GM12878 (cell line): ENCODE measurements at regions not wholly inside any gene's neighbourhood (a gene's known extent, or its start where the extent isn't known, plus 50 kb on each side); places are given as distances from the start of the nearest gene placed in this dataset.

Experiments
- ATAC-seq: fragments of 200-7000 bp; cut with Tn5 transposase; 3 replicates; pipeline ENCODE4 v1.9.1; 2020; ENCODE audit warnings: mild to moderate bottlenecking, moderate library complexity
- BruUV-seq: library from RNA; stranded (reverse); fragments of 400-500 nt; replicated peaks from 2 replicates; lab custom pipeline; 2021; lab: Mats Ljungman, UMichigan
- CTCF ChIA-PET: fragments of 300-600 bp; sonication (Branson Sonifier 250); formaldehyde crosslinking; extraction: SDS; loops from one replicate; lab custom pipeline; 2021; ENCODE audit warnings: inconsistent platforms; lab: Yijun Ruan, JAX
- POLR2A ChIA-PET: fragments of 350-600 bp; formaldehyde crosslinking; extraction: SDS; loops from one replicate; lab custom pipeline; 2021; ENCODE audit warnings: inconsistent platforms; lab: Charles Lee
- RAD21 ChIA-PET: fragments of 300-600 bp; sonication (Branson Sonifier 250); formaldehyde crosslinking; loops from one replicate; lab custom pipeline; 2023; ENCODE audit warnings: antibody characterized with exemption; ENCODE audit not compliant: unreplicated experiment; lab: Charles Lee
- SMC1A ChIA-PET: fragments of 300-600 bp; sonication (Branson Sonifier 250); formaldehyde crosslinking; loops from one replicate; lab custom pipeline; 2023; ENCODE audit not compliant: unreplicated experiment, uncharacterized antibody; lab: Charles Lee
- DNase-seq: peaks from one replicate; pipeline ENCODE4 v3.0.0-alpha.2; 2011; ENCODE audit warnings: low read depth, low spot score
- FAIRE-seq: peaks from 3 replicates; lab custom pipeline; 2011; peaks lifted over from hg19 to GRCh38; lab: Jason Lieb, UNC
- H2AFZ ChIP-seq: 2 replicates; pipeline ENCODE4 v1.6.0; 2011; ENCODE audit warnings: low read depth, low read length, control low read depth; ENCODE audit not compliant: control insufficient read depth
- H3K27ac ChIP-seq: 2 replicates; pipeline ENCODE4 v1.5.1; 2011; ENCODE audit warnings: control low read depth; ENCODE audit not compliant: control insufficient read depth, insufficient read depth
- H3K27me3 ChIP-seq, 2 experiments: replicated peaks in 1 of 2; 2 replicates each; pipeline versions ENCODE4 v1.6.0 to v1.6.1; 2011; ENCODE audit warnings: low read length in 1 of 2; ENCODE audit not compliant: control insufficient read depth in 2 of 2, insufficient read depth in 2 of 2
- H3K36me3 ChIP-seq, 2 experiments: 2 replicates each; pipeline ENCODE4 v1.5.1; 2011; ENCODE audit warnings: low read length in 1 of 2; ENCODE audit not compliant: control insufficient read depth in 2 of 2, insufficient read depth in 2 of 2
- H3K4me1 ChIP-seq: 2 replicates; pipeline ENCODE4 v1.6.1; 2011; ENCODE audit warnings: mild to moderate bottlenecking, low read length, moderate library complexity, mixed read lengths; ENCODE audit not compliant: control insufficient read depth, insufficient read depth
- H3K4me2 ChIP-seq: 2 replicates; pipeline ENCODE4 v1.6.0; 2011; ENCODE audit warnings: control low read depth; ENCODE audit not compliant: control insufficient read depth, insufficient read depth
- H3K4me3 ChIP-seq: fragments of 200-600 bp; sonication (generic); 2 replicates; pipeline ENCODE4 v1.5.1; 2016
- H3K79me2 ChIP-seq: 2 replicates; pipeline ENCODE4 v1.6.0; 2011; ENCODE audit warnings: low read length; ENCODE audit not compliant: control insufficient read depth, insufficient read depth
- H3K9ac ChIP-seq: 2 replicates; pipeline ENCODE4 v1.8.0; 2011; ENCODE audit warnings: low read length, control low read depth, mixed read lengths; ENCODE audit not compliant: control insufficient read depth, insufficient read depth
- H3K9me3 ChIP-seq: replicated peaks from 3 replicates; pipeline ENCODE4 v1.5.1; 2011; ENCODE audit warnings: mild to moderate bottlenecking, low read length; ENCODE audit not compliant: control insufficient read depth, insufficient read depth
- H4K20me1 ChIP-seq: 2 replicates; pipeline ENCODE4 v1.6.0; 2011; ENCODE audit not compliant: control insufficient read depth, insufficient read depth
- BCL11A ChIP-seq: IDR thresholded peaks from 2 replicates; pipeline ENCODE4 v1.6.1; 2011; ENCODE audit warnings: low read depth, low read length
- CBFB ChIP-seq: IDR thresholded peaks from 2 replicates; pipeline ENCODE4 v1.6.1; 2016; ENCODE audit warnings: antibody characterized with exemption, low read depth
- CEBPZ ChIP-seq: fragments of 150-350 bp; IDR thresholded peaks from 2 replicates; pipeline ENCODE4 v1.6.1; 2016; ENCODE audit warnings: low read depth, low read length
- CHD2 ChIP-seq: IDR thresholded peaks from 2 replicates; pipeline ENCODE4 v1.6.1; 2011; ENCODE audit warnings: low read depth, low read length, improper control_type of control experiment, borderline replicate concordance
- IKZF2 ChIP-seq, 2 experiments: fragments of 450-650 bp; IDR thresholded peaks; 2 replicates each; pipeline ENCODE4 v1.6.1; 2017; ENCODE audit warnings: mild to moderate bottlenecking in 2 of 2, moderate library complexity in 2 of 2
- JUNB ChIP-seq: IDR thresholded peaks from 2 replicates; pipeline ENCODE4 v1.6.1; 2016; ENCODE audit warnings: antibody characterized with exemption, mild to moderate bottlenecking
- KLF5 ChIP-seq: fragments of 450-650 bp; IDR thresholded peaks from 2 replicates; pipeline ENCODE4 v1.6.1; 2014; ENCODE audit warnings: mild to moderate bottlenecking; ENCODE audit not compliant: partially characterized antibody
- NFIC ChIP-seq: IDR thresholded peaks from 2 replicates; pipeline ENCODE4 v1.6.1; 2012; ENCODE audit warnings: low read depth, mild to moderate bottlenecking, inconsistent platforms, low read length, moderate library complexity
- RAD51 ChIP-seq: fragments of 450-650 bp; IDR thresholded peaks from 2 replicates; pipeline ENCODE4 v1.6.1; 2016; ENCODE audit warnings: moderate library complexity, mild to moderate bottlenecking, inconsistent platforms
- ZNF384 ChIP-seq: IDR thresholded peaks from 2 replicates; pipeline ENCODE4 v1.6.1; 2012; ENCODE audit warnings: low read depth, mild to moderate bottlenecking, low read length, improper control_type of control experiment, borderline replicate concordance
- WGBS: methylation state at CpG from one replicate; pipeline ENCODE4 v1.1.6; 2016; ENCODE audit warnings: low lambda C conversion rate; ENCODE audit not compliant: insufficient replicate concordance, insufficient coverage; ENCODE audit errors: missing lambda C conversion rate; 5-methylcytosine and 5-hydroxymethylcytosine counted together
- in situ Hi-C: fragments of 300-500 bp; cut with MboI; formaldehyde crosslinking; loops from 9 replicates; pipeline ENCODE4 v1.14.3; 2018; ENCODE audit warnings: mixed read lengths
- intact Hi-C: fragments of 100-400 bp; cut with micrococcal nuclease; formaldehyde crosslinking; loops from one replicate; pipeline ENCODE4 v1.14.2; 2022; ENCODE audit not compliant: unreplicated experiment
- TF ChIP-seq, protein P1 (sequence below): fragments of 450-650 bp; IDR thresholded peaks from 2 replicates; pipeline ENCODE4 v1.6.1; 2017; ENCODE audit warnings: antibody characterized with exemption, mild to moderate bottlenecking, moderate library complexity
- TF ChIP-seq, protein P2 (sequence below): IDR thresholded peaks from 2 replicates; pipeline ENCODE4 v1.6.1; 2011; ENCODE audit warnings: mild to moderate bottlenecking, low read depth, low read length, moderate library complexity; ENCODE audit not compliant: insufficient replicate concordance
- TF ChIP-seq, protein P3 (sequence below): fragments of 450-650 bp; IDR thresholded peaks from 2 replicates; pipeline ENCODE4 v1.6.1; 2016; ENCODE audit warnings: mild to moderate bottlenecking

DNA sequence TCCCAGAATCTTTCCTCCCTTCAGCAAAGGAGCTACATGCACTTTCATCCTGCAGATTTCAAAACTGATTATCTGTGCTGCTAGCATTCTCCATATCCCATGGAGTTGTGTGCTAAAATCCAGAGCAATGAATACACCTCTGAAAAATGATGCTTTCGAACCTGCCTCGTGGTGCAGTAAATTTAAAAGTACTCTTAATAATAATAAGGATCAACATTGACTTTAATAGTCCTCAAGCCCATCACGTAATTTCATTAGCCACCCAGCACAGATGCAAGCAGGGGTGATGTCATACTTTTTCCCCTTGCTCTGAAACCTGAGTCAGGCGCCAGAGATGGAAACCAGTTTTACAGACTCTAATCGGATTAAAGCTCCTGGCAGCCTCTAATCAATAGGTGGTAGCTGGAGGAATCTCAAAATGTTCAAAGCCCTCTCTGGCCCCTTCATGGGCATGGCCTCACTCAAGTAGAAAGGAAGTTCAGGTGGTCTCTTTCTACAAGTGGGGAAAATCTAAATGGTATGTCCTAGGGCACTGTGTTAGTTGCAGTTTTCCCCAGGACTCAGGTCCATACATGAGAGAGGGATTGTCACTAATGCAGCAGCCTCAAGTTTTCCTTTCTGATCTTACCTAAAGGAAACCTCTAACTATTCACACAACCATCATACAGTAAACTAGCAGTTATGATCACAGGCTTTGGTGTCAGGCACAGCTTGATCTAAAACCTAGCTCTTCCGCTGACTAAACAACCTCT lies 221.6 kb upstream of the SLC30A5 start:
- Histone ChIP-seq H4K20me1 (no peaks in the 10 kb centered on the region), H3K9me3 (no peaks in the 10 kb centered on the region), H3K27ac (no peak overlapping the region), H3K9ac (no peak overlapping the region), H3K36me3 (no peaks in the 10 kb centered on the region), H3K4me2 (no peak overlapping the region), H3K79me2 (no peaks in the 10 kb centered on the region), H3K4me3 (no peak overlapping the region), H2AFZ (no peak overlapping the region), H3K27me3 (no peaks in the 10 kb centered on the region), H3K4me1 (no peaks in the 10 kb centered on the region)
- no TSS peak for BruUV-seq
- ATAC-seq (no peak), FAIRE-seq (no peak), DNase-seq (no peak)
- ChIA-PET RAD21 (no interaction called here), CTCF (interaction anchor here (1.1 kb wide), 1 partner anchor 15 kb away, joined by 3 read pairs; no protein-coding TSS in a partner anchor), POLR2A (no interaction called here), SMC1A (no interaction called here)
- in situ Hi-C loops, result no loop called here
- intact Hi-C loops, result no loop called here
- 51% methylated on average over 6 of the region's 6 CpGs for WGBS
- TF ChIP-seq CHD2, result no peak
- TF ChIP-seq IKZF2 (IDR thresholded peaks at IDR 0.05), result no peak
- no peak for TF ChIP-seq NFIC
- TF ChIP-seq CBFB, result no peak
- no peak for TF ChIP-seq CEBPZ
- TF ChIP-seq KLF5, result no peak
- no peak for TF ChIP-seq BCL11A
- no peak for TF ChIP-seq JUNB
- no peak for TF ChIP-seq RAD51
- TF ChIP-seq, protein P1, sequence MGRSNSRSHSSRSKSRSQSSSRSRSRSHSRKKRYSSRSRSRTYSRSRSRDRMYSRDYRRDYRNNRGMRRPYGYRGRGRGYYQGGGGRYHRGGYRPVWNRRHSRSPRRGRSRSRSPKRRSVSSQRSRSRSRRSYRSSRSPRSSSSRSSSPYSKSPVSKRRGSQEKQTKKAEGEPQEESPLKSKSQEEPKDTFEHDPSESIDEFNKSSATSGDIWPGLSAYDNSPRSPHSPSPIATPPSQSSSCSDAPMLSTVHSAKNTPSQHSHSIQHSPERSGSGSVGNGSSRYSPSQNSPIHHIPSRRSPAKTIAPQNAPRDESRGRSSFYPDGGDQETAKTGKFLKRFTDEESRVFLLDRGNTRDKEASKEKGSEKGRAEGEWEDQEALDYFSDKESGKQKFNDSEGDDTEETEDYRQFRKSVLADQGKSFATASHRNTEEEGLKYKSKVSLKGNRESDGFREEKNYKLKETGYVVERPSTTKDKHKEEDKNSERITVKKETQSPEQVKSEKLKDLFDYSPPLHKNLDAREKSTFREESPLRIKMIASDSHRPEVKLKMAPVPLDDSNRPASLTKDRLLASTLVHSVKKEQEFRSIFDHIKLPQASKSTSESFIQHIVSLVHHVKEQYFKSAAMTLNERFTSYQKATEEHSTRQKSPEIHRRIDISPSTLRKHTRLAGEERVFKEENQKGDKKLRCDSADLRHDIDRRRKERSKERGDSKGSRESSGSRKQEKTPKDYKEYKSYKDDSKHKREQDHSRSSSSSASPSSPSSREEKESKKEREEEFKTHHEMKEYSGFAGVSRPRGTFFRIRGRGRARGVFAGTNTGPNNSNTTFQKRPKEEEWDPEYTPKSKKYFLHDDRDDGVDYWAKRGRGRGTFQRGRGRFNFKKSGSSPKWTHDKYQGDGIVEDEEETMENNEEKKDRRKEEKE, result no peak
- TF ChIP-seq, protein P2, sequence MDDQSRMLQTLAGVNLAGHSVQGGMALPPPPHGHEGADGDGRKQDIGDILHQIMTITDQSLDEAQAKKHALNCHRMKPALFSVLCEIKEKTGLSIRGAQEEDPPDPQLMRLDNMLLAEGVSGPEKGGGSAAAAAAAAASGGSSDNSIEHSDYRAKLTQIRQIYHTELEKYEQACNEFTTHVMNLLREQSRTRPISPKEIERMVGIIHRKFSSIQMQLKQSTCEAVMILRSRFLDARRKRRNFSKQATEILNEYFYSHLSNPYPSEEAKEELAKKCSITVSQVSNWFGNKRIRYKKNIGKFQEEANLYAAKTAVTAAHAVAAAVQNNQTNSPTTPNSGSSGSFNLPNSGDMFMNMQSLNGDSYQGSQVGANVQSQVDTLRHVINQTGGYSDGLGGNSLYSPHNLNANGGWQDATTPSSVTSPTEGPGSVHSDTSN, result no peak
- TF ChIP-seq, protein P3, sequence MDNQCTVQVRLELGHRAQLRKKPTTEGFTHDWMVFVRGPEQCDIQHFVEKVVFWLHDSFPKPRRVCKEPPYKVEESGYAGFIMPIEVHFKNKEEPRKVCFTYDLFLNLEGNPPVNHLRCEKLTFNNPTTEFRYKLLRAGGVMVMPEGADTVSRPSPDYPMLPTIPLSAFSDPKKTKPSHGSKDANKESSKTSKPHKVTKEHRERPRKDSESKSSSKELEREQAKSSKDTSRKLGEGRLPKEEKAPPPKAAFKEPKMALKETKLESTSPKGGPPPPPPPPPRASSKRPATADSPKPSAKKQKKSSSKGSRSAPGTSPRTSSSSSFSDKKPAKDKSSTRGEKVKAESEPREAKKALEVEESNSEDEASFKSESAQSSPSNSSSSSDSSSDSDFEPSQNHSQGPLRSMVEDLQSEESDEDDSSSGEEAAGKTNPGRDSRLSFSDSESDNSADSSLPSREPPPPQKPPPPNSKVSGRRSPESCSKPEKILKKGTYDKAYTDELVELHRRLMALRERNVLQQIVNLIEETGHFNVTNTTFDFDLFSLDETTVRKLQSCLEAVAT, result no peak
- no peak for TF ChIP-seq ZNF384
- TF ChIP-seq, all 136 proteins: peak for 0
